Neutrophil (primary cell): ENCODE measurements at regions not wholly inside any gene's neighbourhood (a gene's known extent, or its start where the extent isn't known, plus 50 kb on each side); places are given as distances from the start of the nearest gene placed in this dataset.

ENCODE experiments used
- H3K27ac ChIP-seq: fragments of 200-600 bp; sonication (generic); 2 replicates; pipeline ENCODE4 v1.5.1; 2016; ENCODE audit warnings: mild to moderate bottlenecking, moderate library complexity
- H3K27me3 ChIP-seq: fragments of 200-600 bp; sonication (generic); 2 replicates; pipeline ENCODE4 v1.6.0; 2016; ENCODE audit warnings: mild to moderate bottlenecking
- H3K36me3 ChIP-seq: fragments of 200-600 bp; sonication (generic); 2 replicates; pipeline ENCODE4 v1.5.1; 2017
- H3K4me1 ChIP-seq, 2 experiments: fragments of 200-600 bp in 1 of 2; sonication (generic) in 1 of 2; 1 replicate in 1 of 2; 2 replicates in 1 of 2; pipeline versions ENCODE4 v1.5.1 to v1.6.1; 2013 to 2016; ENCODE audit warnings: low read depth in 1 of 2, low read length in 1 of 2, mild to moderate bottlenecking in 1 of 2, moderate library complexity in 1 of 2; ENCODE audit not compliant: control insufficient read depth in 1 of 2, insufficient read depth in 1 of 2
- H3K4me3 ChIP-seq, 2 experiments: fragments of 200-600 bp in 1 of 2; sonication (generic) in 1 of 2; 1 replicate in 1 of 2; 2 replicates in 1 of 2; pipeline ENCODE4 v1.5.1; 2013 to 2016; ENCODE audit warnings: low read depth in 1 of 2, low read length in 1 of 2, mild to moderate bottlenecking in 1 of 2, moderate library complexity in 1 of 2
- H3K9me3 ChIP-seq: fragments of 200-600 bp; sonication (generic); 2 replicates; pipeline ENCODE4 v1.5.1; 2016
- CTCF ChIP-seq: fragments of 200-600 bp; sonication (generic); IDR thresholded peaks from 2 replicates; pipeline ENCODE4 v1.5.1; 2016; ENCODE audit warnings: antibody characterized with exemption

- TF ChIP-seq CTCF: no peak
- Histone ChIP-seq H3K9me3 (no peaks in the 10 kb centered on the region), H3K27ac (no peak overlapping the region), H3K4me3 (no peak overlapping the region), H3K4me1 (no peaks in the 10 kb centered on the region), H3K27me3 (no peaks in the 10 kb centered on the region), H3K36me3 (no peaks in the 10 kb centered on the region)
Measured at GRCh38 chr13:81395368-81395767, 1054.4 kb upstream of the SPRY2 start.

- Histone ChIP-seq H3K27ac (no peak overlapping the region), H3K36me3 (no peaks in the 10 kb centered on the region), H3K4me3 (no peak overlapping the region), H3K4me1 (no peaks in the 10 kb centered on the region), H3K27me3 (no peaks in the 10 kb centered on the region), H3K9me3 (no peaks in the 10 kb centered on the region)
- TF ChIP-seq CTCF: no peak
Measured at GRCh38 chr13:81394640-81395039, 1053.7 kb upstream of the SPRY2 start.

- no peaks in the 10 kb centered on the region for H3K4me1 ChIP-seq
- H3K27ac ChIP-seq: no peak overlapping the region
- no peaks in the 10 kb centered on the region for H3K9me3 ChIP-seq
- H3K36me3 ChIP-seq: no peaks in the 10 kb centered on the region
- no peak overlapping the region for H3K4me3 ChIP-seq
- no peaks in the 10 kb centered on the region for H3K27me3 ChIP-seq
- TF ChIP-seq CTCF: no peak
Measured at GRCh38 chr13:81393721-81394120, 1052.8 kb upstream of the SPRY2 start.

GRCh38 chr13:81393110-81393509 is 1052.2 kb upstream of the SPRY2 start:
- no peak overlapping the region for H3K27ac ChIP-seq
- no peak overlapping the region for H3K4me3 ChIP-seq
- no peaks in the 10 kb centered on the region for H3K9me3 ChIP-seq
- H3K36me3 ChIP-seq: no peaks in the 10 kb centered on the region
- no peaks in the 10 kb centered on the region for H3K4me1 ChIP-seq
- no peak for TF ChIP-seq CTCF
- no peaks in the 10 kb centered on the region for H3K27me3 ChIP-seq

- Histone ChIP-seq H3K4me3 (no peak overlapping the region), H3K27me3 (no peaks in the 10 kb centered on the region), H3K27ac (no peak overlapping the region), H3K36me3 (no peaks in the 10 kb centered on the region), H3K4me1 (no peaks in the 10 kb centered on the region), H3K9me3 (no peaks in the 10 kb centered on the region)
- TF ChIP-seq CTCF: no peak
Measured at GRCh38 chr13:81388400-81388799, 1047.5 kb upstream of the SPRY2 start.

GRCh38 chr13:81383444-81383843 is 1042.5 kb upstream of the SPRY2 start:
- no peak for TF ChIP-seq CTCF
- no peak overlapping the region for H3K4me3 ChIP-seq
- no peaks in the 10 kb centered on the region for H3K36me3 ChIP-seq
- no peaks in the 10 kb centered on the region for H3K27me3 ChIP-seq
- no peaks in the 10 kb centered on the region for H3K9me3 ChIP-seq
- H3K4me1 ChIP-seq: no peaks in the 10 kb centered on the region
- no peak overlapping the region for H3K27ac ChIP-seq
